22Rv1 (cell line): ENCODE measurements at regions not wholly inside any gene's neighbourhood (a gene's known extent, or its start where the extent isn't known, plus 50 kb on each side); places are given as distances from the start of the nearest gene placed in this dataset.

Experiments used
- CTCF ChIP-seq: fragments of 450-650 bp; IDR thresholded peaks from 2 replicates; pipeline ENCODE4 v1.5.1; 2017; ENCODE audit warnings: mild to moderate bottlenecking
- ZFX ChIP-seq: fragments of 450-650 bp; IDR thresholded peaks from 2 replicates; pipeline ENCODE4 v1.6.1; 2017; ENCODE audit warnings: antibody characterized with exemption, borderline replicate concordance

GRCh38 chr20:12110711-12111110 is 193.0 kb downstream of the BTBD3 start:
- TF ChIP-seq CTCF (no peak), ZFX (no peak)
